ENCODE measurements at regions not wholly inside any gene's neighbourhood (a gene's known extent, or its start where the extent isn't known, plus 50 kb on each side); places are given as distances from the start of the nearest gene placed in this dataset.

DNA sequence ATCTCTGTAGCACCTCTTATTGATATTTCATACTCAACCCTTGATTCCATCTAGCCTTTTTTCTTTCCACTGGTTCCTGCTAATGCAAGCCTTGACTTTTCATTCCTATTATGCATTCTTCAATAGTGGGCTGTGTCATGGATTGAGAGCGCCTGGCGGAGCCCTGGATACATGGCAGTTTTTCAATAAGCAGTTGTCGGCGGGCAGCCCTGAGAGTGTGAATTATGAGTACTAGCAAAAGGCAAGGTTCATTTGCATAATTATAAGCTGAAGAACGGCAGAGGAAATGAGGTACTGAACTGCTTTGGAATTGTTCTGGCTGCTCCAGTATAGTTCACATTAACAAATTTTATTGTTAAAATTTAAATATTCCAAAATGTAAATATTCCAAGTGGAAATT lies 339.7 kb upstream of the VCX start:
- TF ChIP-seq RNF2 (IDR thresholded peaks at IDR 0.05; ENCODE audit: borderline replicate concordance, low read depth), result no peak
- no peaks in the 10 kb centered on the region for H3K9me3 ChIP-seq
- CTCF ChIA-PET, result interaction anchor here (0.8 kb wide), 1 partner anchor 707 kb away, joined by 3 read pairs; no protein-coding TSS in a partner anchor
- FAIRE-seq, result no peak
- H3K27ac ChIP-seq, result no peak overlapping the region
- no peak overlapping the region for H3K4me3 ChIP-seq
- WGBS (ENCODE audit: missing lambda C conversion rate), result 47% methylated on average over 5 of the region's 5 CpGs
- POLR2A ChIA-PET, result no interaction called here
- no peaks in the 10 kb centered on the region for H3K4me1 ChIP-seq
- DNase-seq (ENCODE audit: low read depth in 1 of 2, low spot score in 1 of 2), result no peak
- H3K4me2 ChIP-seq, result no peak overlapping the region
- no peak for ATAC-seq

DNA sequence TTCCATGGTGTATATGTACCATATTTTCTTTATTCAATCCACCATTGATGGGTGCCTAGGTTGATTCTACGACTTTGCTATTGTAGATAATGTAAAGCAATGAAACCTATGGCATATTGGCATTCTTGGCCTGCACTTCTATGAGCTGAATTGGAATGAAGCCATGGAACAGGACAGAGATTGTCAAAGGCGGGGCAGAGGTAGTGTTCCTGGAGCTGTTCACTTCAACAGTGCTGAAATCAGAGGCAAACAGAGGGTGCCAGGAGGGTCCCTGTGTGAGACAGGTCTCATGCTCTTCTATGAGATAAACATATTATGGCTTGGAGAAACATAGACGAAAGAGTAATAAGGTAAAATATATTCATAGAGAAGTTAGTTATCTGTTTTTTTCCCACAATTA lies 342.6 kb upstream of the VCX start:
- ChIA-PET CTCF (no interaction called here), POLR2A (no interaction called here)
- FAIRE-seq, result no peak
- no peak for ATAC-seq
- H3K4me1 ChIP-seq, result no peaks in the 10 kb centered on the region
- H3K4me3 ChIP-seq, result no peak overlapping the region
- H3K9me3 ChIP-seq, result no peaks in the 10 kb centered on the region
- H3K27ac ChIP-seq, result no peak overlapping the region
- no peak for TF ChIP-seq HDAC2 (IDR thresholded peaks at IDR 0.05)
- TF ChIP-seq TFCP2L1 (CRISPR knock-in tag; IDR thresholded peaks at IDR 0.05), result no peak
- TF ChIP-seq, protein P1, sequence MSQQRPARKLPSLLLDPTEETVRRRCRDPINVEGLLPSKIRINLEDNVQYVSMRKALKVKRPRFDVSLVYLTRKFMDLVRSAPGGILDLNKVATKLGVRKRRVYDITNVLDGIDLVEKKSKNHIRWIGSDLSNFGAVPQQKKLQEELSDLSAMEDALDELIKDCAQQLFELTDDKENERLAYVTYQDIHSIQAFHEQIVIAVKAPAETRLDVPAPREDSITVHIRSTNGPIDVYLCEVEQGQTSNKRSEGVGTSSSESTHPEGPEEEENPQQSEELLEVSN (IDR thresholded peaks at IDR 0.05; ENCODE audit: borderline replicate concordance, low read depth), result no peak
- no peak for DNase-seq (ENCODE audit: low read depth in 1 of 2, low spot score in 1 of 2)
- 0% methylated on average over 3 of the region's 3 CpGs for WGBS (ENCODE audit: missing lambda C conversion rate)
- no peak overlapping the region for H3K4me2 ChIP-seq

DNA sequence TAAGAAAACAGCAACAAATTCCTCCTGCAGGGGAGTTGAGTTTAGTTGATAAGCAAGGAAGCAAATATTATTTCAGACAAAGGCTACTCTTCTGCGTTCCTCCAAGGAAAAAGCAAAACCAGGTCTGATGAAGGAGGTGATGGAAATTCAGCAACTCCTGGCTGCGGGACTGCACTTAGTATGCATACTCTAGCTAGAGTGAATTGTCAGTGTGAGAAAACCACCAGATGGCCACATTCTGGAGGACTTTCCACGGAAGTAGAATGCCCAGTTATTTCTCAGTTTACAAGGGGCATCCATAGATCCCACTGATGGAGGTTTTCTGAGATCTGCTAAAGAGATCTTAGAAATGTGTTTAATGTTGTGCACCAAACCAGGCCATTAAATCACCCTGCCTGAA lies 338.6 kb upstream of the PUDP start:
- ATAC-seq (no peak), FAIRE-seq (no peak), DNase-seq (ENCODE audit: low read depth in 1 of 2, low spot score in 1 of 2) (no peak)
- Histone ChIP-seq H3K4me2 (no peak overlapping the region), H3K4me1 (no peaks in the 10 kb centered on the region), H3K4me3 (no peak overlapping the region), H3K9me3 (no peaks in the 10 kb centered on the region), H3K27ac (no peak overlapping the region)
- TF ChIP-seq HOXB5 (CRISPR knock-in tag; IDR thresholded peaks at IDR 0.05), result no peak
- TF ChIP-seq, protein P2, sequence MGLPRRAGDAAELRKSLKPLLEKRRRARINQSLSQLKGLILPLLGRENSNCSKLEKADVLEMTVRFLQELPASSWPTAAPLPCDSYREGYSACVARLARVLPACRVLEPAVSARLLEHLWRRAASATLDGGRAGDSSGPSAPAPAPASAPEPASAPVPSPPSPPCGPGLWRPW (IDR thresholded peaks at IDR 0.05), result no peak
- TF ChIP-seq FOSB (CRISPR knock-in tag; IDR thresholded peaks at IDR 0.05), result no peak
- TF ChIP-seq RCOR1 (IDR thresholded peaks at IDR 0.05; ENCODE audit: low read depth, low read length), result no peak
- TF ChIP-seq RAD21 (conservative IDR thresholded peaks at IDR 0.05 in 1 of 2, IDR thresholded peaks at IDR 0.05 in 1 of 2), result no peak
- TF ChIP-seq CBX2 (IDR thresholded peaks at IDR 0.05; ENCODE audit: borderline replicate concordance, low read depth), result no peak
- TF ChIP-seq, protein P3, sequence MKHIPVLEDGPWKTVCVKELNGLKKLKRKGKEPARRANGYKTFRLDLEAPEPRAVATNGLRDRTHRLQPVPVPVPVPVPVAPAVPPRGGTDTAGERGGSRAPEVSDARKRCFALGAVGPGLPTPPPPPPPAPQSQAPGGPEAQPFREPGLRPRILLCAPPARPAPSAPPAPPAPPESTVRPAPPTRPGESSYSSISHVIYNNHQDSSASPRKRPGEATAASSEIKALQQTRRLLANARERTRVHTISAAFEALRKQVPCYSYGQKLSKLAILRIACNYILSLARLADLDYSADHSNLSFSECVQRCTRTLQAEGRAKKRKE (CRISPR knock-in tag; IDR thresholded peaks at IDR 0.05; ENCODE audit: low read depth), result no peak
- TF ChIP-seq, protein P4, sequence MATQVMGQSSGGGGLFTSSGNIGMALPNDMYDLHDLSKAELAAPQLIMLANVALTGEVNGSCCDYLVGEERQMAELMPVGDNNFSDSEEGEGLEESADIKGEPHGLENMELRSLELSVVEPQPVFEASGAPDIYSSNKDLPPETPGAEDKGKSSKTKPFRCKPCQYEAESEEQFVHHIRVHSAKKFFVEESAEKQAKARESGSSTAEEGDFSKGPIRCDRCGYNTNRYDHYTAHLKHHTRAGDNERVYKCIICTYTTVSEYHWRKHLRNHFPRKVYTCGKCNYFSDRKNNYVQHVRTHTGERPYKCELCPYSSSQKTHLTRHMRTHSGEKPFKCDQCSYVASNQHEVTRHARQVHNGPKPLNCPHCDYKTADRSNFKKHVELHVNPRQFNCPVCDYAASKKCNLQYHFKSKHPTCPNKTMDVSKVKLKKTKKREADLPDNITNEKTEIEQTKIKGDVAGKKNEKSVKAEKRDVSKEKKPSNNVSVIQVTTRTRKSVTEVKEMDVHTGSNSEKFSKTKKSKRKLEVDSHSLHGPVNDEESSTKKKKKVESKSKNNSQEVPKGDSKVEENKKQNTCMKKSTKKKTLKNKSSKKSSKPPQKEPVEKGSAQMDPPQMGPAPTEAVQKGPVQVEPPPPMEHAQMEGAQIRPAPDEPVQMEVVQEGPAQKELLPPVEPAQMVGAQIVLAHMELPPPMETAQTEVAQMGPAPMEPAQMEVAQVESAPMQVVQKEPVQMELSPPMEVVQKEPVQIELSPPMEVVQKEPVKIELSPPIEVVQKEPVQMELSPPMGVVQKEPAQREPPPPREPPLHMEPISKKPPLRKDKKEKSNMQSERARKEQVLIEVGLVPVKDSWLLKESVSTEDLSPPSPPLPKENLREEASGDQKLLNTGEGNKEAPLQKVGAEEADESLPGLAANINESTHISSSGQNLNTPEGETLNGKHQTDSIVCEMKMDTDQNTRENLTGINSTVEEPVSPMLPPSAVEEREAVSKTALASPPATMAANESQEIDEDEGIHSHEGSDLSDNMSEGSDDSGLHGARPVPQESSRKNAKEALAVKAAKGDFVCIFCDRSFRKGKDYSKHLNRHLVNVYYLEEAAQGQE (IDR thresholded peaks at IDR 0.05), result no peak
- no peak for TF ChIP-seq CHD4 (IDR thresholded peaks at IDR 0.05; ENCODE audit: borderline replicate concordance)
- TF ChIP-seq CEBPB (IDR thresholded peaks at IDR 0.05), result no peak
- TF ChIP-seq KDM5A (IDR thresholded peaks at IDR 0.05), result no peak
- TF ChIP-seq JUN (IDR thresholded peaks at IDR 0.05), result no peak
- TF ChIP-seq POLR2A (IDR thresholded peaks at IDR 0.05; ENCODE audit: low read length), result no peak
- TF ChIP-seq, protein P5, sequence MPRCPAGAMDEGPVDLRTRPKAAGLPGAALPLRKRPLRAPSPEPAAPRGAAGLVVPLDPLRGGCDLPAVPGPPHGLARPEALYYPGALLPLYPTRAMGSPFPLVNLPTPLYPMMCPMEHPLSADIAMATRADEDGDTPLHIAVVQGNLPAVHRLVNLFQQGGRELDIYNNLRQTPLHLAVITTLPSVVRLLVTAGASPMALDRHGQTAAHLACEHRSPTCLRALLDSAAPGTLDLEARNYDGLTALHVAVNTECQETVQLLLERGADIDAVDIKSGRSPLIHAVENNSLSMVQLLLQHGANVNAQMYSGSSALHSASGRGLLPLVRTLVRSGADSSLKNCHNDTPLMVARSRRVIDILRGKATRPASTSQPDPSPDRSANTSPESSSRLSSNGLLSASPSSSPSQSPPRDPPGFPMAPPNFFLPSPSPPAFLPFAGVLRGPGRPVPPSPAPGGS (IDR thresholded peaks at IDR 0.05), result no peak
- TF ChIP-seq CHD2 (IDR thresholded peaks at IDR 0.05; ENCODE audit: low read length, partially characterized antibody), result no peak
- WGBS (ENCODE audit: missing lambda C conversion rate), result 0% methylated on average over 2 of the region's 3 CpGs
- ChIA-PET POLR2A (no interaction called here), CTCF (no interaction called here)
